GM12873 (cell line): ENCODE measurements at regions not wholly inside any gene's neighbourhood (a gene's known extent, or its start where the extent isn't known, plus 50 kb on each side); places are given as distances from the start of the nearest gene placed in this dataset.

ENCODE experiments used
- CTCF ChIP-seq: IDR thresholded peaks from 2 replicates; pipeline ENCODE4 v1.5.1; 2012; ENCODE audit warnings: low read depth, mild to moderate bottlenecking, moderate library complexity, low read length, control low read depth; ENCODE audit not compliant: insufficient read depth; ENCODE audit errors: missing control alignments

- no peak for TF ChIP-seq CTCF
These were observed 102.4 kb downstream of the CCT6B start for GRCh38 chr17:34858591-34859565.

GRCh38 chr17:34853924-34854323 lies 107.3 kb downstream of the CCT6B start:
- no peak for TF ChIP-seq CTCF

GRCh38 chr17:34852614-34853013 lies 108.6 kb downstream of the CCT6B start:
- TF ChIP-seq CTCF: peak; percentile 38

GRCh38 chr17:34851961-34852540 lies 109.2 kb downstream of the CCT6B start:
- TF ChIP-seq CTCF: no peak

GRCh38 chr17:34850964-34851363 lies 110.3 kb downstream of the CCT6B start:
- TF ChIP-seq CTCF: no peak

GRCh38 chr17:34850023-34850422 lies 111.2 kb downstream of the CCT6B start:
- no peak for TF ChIP-seq CTCF

- TF ChIP-seq CTCF: no peak
These were observed 113.3 kb downstream of the CCT6B start for GRCh38 chr17:34847938-34848337.
